GM23338 (cell line): ENCODE measurements at regions not wholly inside any gene's neighbourhood (a gene's known extent, or its start where the extent isn't known, plus 50 kb on each side); places are given as distances from the start of the nearest gene placed in this dataset.

Source experiments
- ATAC-seq: fragments of 200-7000 bp; cut with Tn5 transposase; 3 replicates; pipeline ENCODE4 v1.9.1; 2020
- DNase-seq: peaks from one replicate; pipeline ENCODE4 v3.0.0-alpha.2; 2015; ENCODE audit warnings: low spot score
- H2AFZ ChIP-seq: fragments of 200-600 bp; sonication (generic); 2 replicates; pipeline ENCODE4 v1.8.0; 2016; ENCODE audit warnings: antibody characterized with exemption, mild to moderate bottlenecking, moderate library complexity
- H3F3A ChIP-seq: fragments of 200-600 bp; sonication (generic); replicated peaks from 2 replicates; pipeline ENCODE4 v1.8.0; 2017; ENCODE audit warnings: antibody characterized with exemption, mixed run types, low read depth
- H3K27ac ChIP-seq: fragments of 200-600 bp; sonication (generic); 2 replicates; pipeline ENCODE4 v1.6.1; 2016; ENCODE audit warnings: low read depth
- H3K27me3 ChIP-seq: fragments of 200-600 bp; sonication (generic); 2 replicates; pipeline ENCODE4 v1.8.0; 2016; ENCODE audit warnings: mild to moderate bottlenecking, mixed run types, moderate library complexity; ENCODE audit not compliant: insufficient read depth
- H3K36me3 ChIP-seq: fragments of 200-600 bp; sonication (generic); 2 replicates; pipeline ENCODE4 v1.8.0; 2016; ENCODE audit warnings: mild to moderate bottlenecking; ENCODE audit not compliant: insufficient read depth
- H3K4me1 ChIP-seq: fragments of 200-600 bp; sonication (generic); 2 replicates; pipeline ENCODE4 v1.8.0; 2016; ENCODE audit warnings: mild to moderate bottlenecking, moderate library complexity; ENCODE audit not compliant: insufficient read depth
- H3K4me2 ChIP-seq: fragments of 200-600 bp; sonication (generic); 2 replicates; pipeline ENCODE4 v1.7.1; 2017; ENCODE audit warnings: mixed run types
- H3K4me3 ChIP-seq: fragments of 200-600 bp; sonication (generic); 2 replicates; pipeline ENCODE4 v1.6.1; 2016; ENCODE audit warnings: mixed run types
- H3K79me2 ChIP-seq: fragments of 200-600 bp; sonication (generic); replicated peaks from 2 replicates; pipeline ENCODE4 v1.8.0; 2017; ENCODE audit warnings: mild to moderate bottlenecking; ENCODE audit not compliant: insufficient read depth
- H3K9me2 ChIP-seq: fragments of 200-600 bp; sonication (generic); 2 replicates; pipeline ENCODE4 v1.8.0; 2017; ENCODE audit not compliant: insufficient read depth
- H4K20me1 ChIP-seq: fragments of 200-600 bp; sonication (generic); replicated peaks from 2 replicates; pipeline ENCODE4 v1.8.0; 2017; ENCODE audit warnings: mild to moderate bottlenecking; ENCODE audit not compliant: insufficient read depth
- H3K27ac Mint-ChIP-seq: 2 replicates; pipeline ENCODE4 v1.8.0; 2020; ENCODE audit warnings: inconsistent platforms, mild to moderate bottlenecking, moderate library complexity, mixed read lengths
- H3K27me3 Mint-ChIP-seq: 3 replicates; pipeline ENCODE4 v1.8.0; 2022; ENCODE audit warnings: low read depth, mild to moderate bottlenecking, moderate library complexity, mixed read lengths, inconsistent platforms; ENCODE audit not compliant: insufficient read depth, poor library complexity
- H3K36me3 Mint-ChIP-seq: 3 replicates; pipeline ENCODE4 v1.8.0; 2021; ENCODE audit warnings: low read depth, mild to moderate bottlenecking, inconsistent platforms, moderate library complexity, mixed read lengths
- H3K4me1 Mint-ChIP-seq: 3 replicates; pipeline ENCODE4 v1.8.0; 2020; ENCODE audit warnings: mild to moderate bottlenecking, inconsistent platforms, mixed read lengths
- H3K4me3 Mint-ChIP-seq: 3 replicates; pipeline ENCODE4 v1.8.0; 2021; ENCODE audit warnings: moderate library complexity, mild to moderate bottlenecking, inconsistent platforms, mixed read lengths
- H3K9me3 Mint-ChIP-seq: 3 replicates; pipeline ENCODE4 v1.8.0; 2020; ENCODE audit warnings: moderate library complexity, mild to moderate bottlenecking, inconsistent platforms, mixed read lengths
- CTCF ChIP-seq, 2 experiments: fragments of 200-600 bp in 1 of 2; sonication (generic) in 1 of 2; conservative IDR thresholded peaks; 2 replicates each; pipeline versions ENCODE4 v1.5.1 to v1.6.1; 2016 to 2017; ENCODE audit warnings: antibody characterized with exemption in 2 of 2, low read depth in 2 of 2, mild to moderate bottlenecking in 2 of 2, moderate library complexity in 1 of 2
- EZH2 ChIP-seq: fragments of 200-600 bp; sonication (generic); IDR thresholded peaks from one replicate; pipeline ENCODE4 v1.8.0; 2017; ENCODE audit warnings: antibody characterized with exemption, mild to moderate bottlenecking, low read depth; ENCODE audit not compliant: unreplicated experiment
- EZH2phosphoT487 ChIP-seq: fragments of 200-600 bp; sonication (generic); IDR thresholded peaks from one replicate; pipeline ENCODE4 v1.8.1; 2018; ENCODE audit warnings: antibody characterized with exemption; ENCODE audit not compliant: unreplicated experiment
- JUNB ChIP-seq: IDR thresholded peaks from one replicate; pipeline ENCODE4 v1.6.1; 2016; ENCODE audit warnings: antibody characterized with exemption; ENCODE audit not compliant: unreplicated experiment
- POLR2AphosphoS5 ChIP-seq: IDR thresholded peaks from 2 replicates; pipeline ENCODE4 v1.6.1; 2016; ENCODE audit warnings: antibody characterized with exemption, low read depth
- REST ChIP-seq: IDR thresholded peaks from one replicate; pipeline ENCODE4 v1.6.1; 2018; ENCODE audit warnings: antibody characterized with exemption; ENCODE audit not compliant: unreplicated experiment
- STAT1 ChIP-seq: IDR thresholded peaks from one replicate; pipeline ENCODE4 v1.6.1; 2016; ENCODE audit warnings: antibody characterized with exemption; ENCODE audit not compliant: unreplicated experiment
- ZNF114 ChIP-seq: fragments of 250-450 bp; sonication (Bioruptor Pico); IDR thresholded peaks from 2 replicates; pipeline ENCODE4 v1.5.0; 2020; ENCODE audit warnings: mild to moderate bottlenecking, moderate library complexity
- ZNF331 ChIP-seq: fragments of 250-450 bp; sonication (Bioruptor Pico); IDR thresholded peaks from 2 replicates; pipeline ENCODE4 v1.5.0; 2020; ENCODE audit warnings: low read depth, mild to moderate bottlenecking, moderate library complexity
- ZNF462 ChIP-seq: fragments of 250-450 bp; sonication (Bioruptor Pico); IDR thresholded peaks from 2 replicates; pipeline ENCODE4 v1.5.0; 2020; ENCODE audit warnings: mild to moderate bottlenecking, moderate library complexity

GRCh38 chr17:77466140-77466539 lies 325.4 kb downstream of the SEC14L1 start:
- Mint-ChIP-seq H3K9me3 (no peaks in the 10 kb centered on the region; the same call in 2 of the 3 replicates), H3K4me3 (peak overlapping the region; percentile 84), H3K27ac (peak overlapping the region; percentile 98), H3K36me3 (peaks cover 47% of the 10 kb centered on the region), H3K4me1 (peaks cover 73% of the 10 kb centered on the region), H3K27me3 (peaks cover 37% of the 10 kb centered on the region)
- DNase-seq (peak; percentile 97), ATAC-seq (peak; percentile 92)
- no peaks in the 10 kb centered on the region for H3K36me3 ChIP-seq
- peak overlapping the region; percentile 47 for H3K4me3 ChIP-seq
- peak overlapping the region; percentile 81 for H3K4me2 ChIP-seq
- peak overlapping the region; percentile 94 for H3K27ac ChIP-seq
- TF ChIP-seq ZNF331 (CRISPR knock-in tag) (no peak), POLR2AphosphoS5 (0 out of 2 replicates have a peak, but pooled peaks have one; percentile 29), STAT1 (no peak)
- H3K79me2 ChIP-seq, result peaks cover 87% of the 10 kb centered on the region
- H3K4me1 ChIP-seq, result peaks cover 56% of the 10 kb centered on the region
- H4K20me1 ChIP-seq, result peaks cover 4% of the 10 kb centered on the region; the same call in 1 of the 2 replicates
- no peak overlapping the region for H2AFZ ChIP-seq
- H3K27me3 ChIP-seq, result no peaks in the 10 kb centered on the region
- H3F3A ChIP-seq, result peaks cover 25% of the 10 kb centered on the region
- H3K9me2 ChIP-seq, result peaks cover 9% of the 10 kb centered on the region

- Mint-ChIP-seq H3K9me3 (no peaks in the 10 kb centered on the region; the same call in 2 of the 3 replicates), H3K4me3 (peak overlapping the region; percentile 84), H3K27ac (peak overlapping the region; percentile 98), H3K27me3 (peaks cover 34% of the 10 kb centered on the region), H3K4me1 (peaks cover 73% of the 10 kb centered on the region), H3K36me3 (peaks cover 47% of the 10 kb centered on the region)
- no peak overlapping the region for H2AFZ ChIP-seq
- H3K4me2 ChIP-seq, result peak overlapping the region; percentile 81
- no peaks in the 10 kb centered on the region for H3K36me3 ChIP-seq
- H4K20me1 ChIP-seq, result no peaks in the 10 kb centered on the region; the same call in 1 of the 2 replicates
- H3K27ac ChIP-seq, result peak overlapping the region; percentile 90
- H3K4me1 ChIP-seq, result peaks cover 56% of the 10 kb centered on the region
- peaks cover 31% of the 10 kb centered on the region for H3F3A ChIP-seq
- DNase-seq, result no peak
- H3K79me2 ChIP-seq, result peaks cover 85% of the 10 kb centered on the region
- peak; percentile 24 for ATAC-seq
- H3K4me3 ChIP-seq, result peak overlapping the region; percentile 47
- H3K9me2 ChIP-seq, result peaks cover 9% of the 10 kb centered on the region
- no peaks in the 10 kb centered on the region for H3K27me3 ChIP-seq
- no peak for TF ChIP-seq JUNB
- TF ChIP-seq ZNF462 (CRISPR knock-in tag), result no peak
- no peak for TF ChIP-seq ZNF114 (CRISPR knock-in tag)
- no peak for TF ChIP-seq REST
- TF ChIP-seq EZH2phosphoT487, result no peak
- no peak for TF ChIP-seq CTCF (conservative IDR thresholded peaks at IDR 0.05; ENCODE audit: low read depth in 2 of 2)
- TF ChIP-seq EZH2, result no peak
- TF ChIP-seq STAT1, result no peak
These were observed 325.9 kb downstream of the SEC14L1 start for GRCh38 chr17:77466596-77467223.
